Lung (tissue), 11 donors: ENCODE measurements at regions not wholly inside any gene's neighbourhood (a gene's known extent, or its start where the extent isn't known, plus 50 kb on each side); places are given as distances from the start of the nearest gene placed in this dataset.

ENCODE experiments used
- ATAC-seq: fragments of 200-7000 bp; cut with Tn5 transposase; one replicate; pipeline ENCODE4 v1.9.1; 2020; ENCODE audit warnings: moderate number of reproducible peaks; ENCODE audit not compliant: insufficient read depth, low FRiP score
- DNase-seq, 3 donors: peaks; one replicate each; pipeline ENCODE4 v3.0.0-alpha.2; 2013 to 2017
- H3K27ac ChIP-seq, 2 donors: one replicate each; pipeline ENCODE4 v1.5.1; 2013; ENCODE audit warnings: mild to moderate bottlenecking in 2 of 2, moderate library complexity in 2 of 2, control low read depth in 1 of 2, inconsistent platforms in 1 of 2, low read depth in 1 of 2, low read length in 1 of 2
- H3K27me3 ChIP-seq, 3 donors: one replicate each; pipeline ENCODE4 v1.5.1; 2013; ENCODE audit warnings: low read length in 2 of 3; ENCODE audit not compliant: control insufficient read depth in 3 of 3, insufficient read depth in 3 of 3
- H3K36me3 ChIP-seq, 4 donors: one replicate each; pipeline ENCODE4 v1.5.1; 2013; ENCODE audit warnings: low read length in 4 of 4, mild to moderate bottlenecking in 1 of 4, moderate library complexity in 1 of 4; ENCODE audit not compliant: control insufficient read depth in 4 of 4, insufficient read depth in 4 of 4
- H3K4me1 ChIP-seq, 5 donors: one replicate each; pipeline ENCODE4 v1.5.1; 2013; ENCODE audit warnings: low read length in 5 of 5, mild to moderate bottlenecking in 2 of 5, moderate library complexity in 1 of 5; ENCODE audit not compliant: control insufficient read depth in 5 of 5, insufficient read depth in 5 of 5
- H3K4me3 ChIP-seq: one replicate; pipeline ENCODE4 v1.5.1; 2013; ENCODE audit warnings: mild to moderate bottlenecking, control low read depth, moderate library complexity
- H3K9ac ChIP-seq, 2 donors: one replicate each; pipeline ENCODE4 v1.5.1; 2013; ENCODE audit warnings: low read length in 2 of 2, control low read depth in 1 of 2; ENCODE audit not compliant: insufficient read depth in 1 of 2
- H3K9me3 ChIP-seq, 4 donors: one replicate each; pipeline ENCODE4 v1.5.1; 2013; ENCODE audit warnings: low read length in 3 of 4, mild to moderate bottlenecking in 1 of 4, moderate library complexity in 1 of 4; ENCODE audit not compliant: control insufficient read depth in 4 of 4, insufficient read depth in 3 of 4
- CTCF ChIP-seq: IDR thresholded peaks from 2 replicates; pipeline ENCODE4 v1.5.1; 2012; ENCODE audit warnings: mild to moderate bottlenecking; ENCODE audit errors: control extremely low read depth, extremely low read depth
- WGBS, 2 donors: extraction: QIAGEN DNeasy Blood & Tissue Kit; methylation state at CpG; one replicate each; pipeline ENCODE4 v1.1.7; 2013; 5-methylcytosine and 5-hydroxymethylcytosine counted together
- donor health status: control.
- donor health status: control.
- donor health status: Bipolar disorder and iron deficiency.
- donor health status: healthy.
- donor health status: DM: yes; HTN: yes; CAD: no.

GRCh38 chr9:115289757-115290208 lies 171.8 kb upstream of the TNC start:
- WGBS, 2 donors: 88 to 100% methylated on average over 1 of the region's 1 CpG
- no peak overlapping the region for H3K9ac ChIP-seq
- H3K9me3 ChIP-seq: no peaks in the 10 kb centered on the region
- DNase-seq (peak in 2 of 3 donors; percentile 72 to 77), ATAC-seq (no peak)
- peaks cover 0 to 15% (median 6%) of the 10 kb centered on the region in 5 donors for H3K4me1 ChIP-seq
- H3K4me3 ChIP-seq: no peak overlapping the region
- no peaks in the 10 kb centered on the region for H3K36me3 ChIP-seq
- no peak overlapping the region for H3K27ac ChIP-seq
- no peak for TF ChIP-seq CTCF
- H3K27me3 ChIP-seq: no peaks in the 10 kb centered on the region

- Histone ChIP-seq H3K27me3 (no peaks in the 10 kb centered on the region), H3K36me3 (no peaks in the 10 kb centered on the region), H3K9me3 (no peaks in the 10 kb centered on the region), H3K27ac (no peak overlapping the region), H3K4me3 (no peak overlapping the region), H3K4me1 (peaks cover 0 to 15% (median 6%) of the 10 kb centered on the region in 5 donors), H3K9ac (no peak overlapping the region)
- ATAC-seq (peak; percentile 88), DNase-seq (peak; percentile 46 to 72 (median 63))
- WGBS, 2 donors: 67 to 78% methylated on average over 3 of the region's 3 CpGs
- no peak for TF ChIP-seq CTCF
These were observed 173.9 kb upstream of the TNC start for GRCh38 chr9:115291841-115292240.

GRCh38 chr9:115292584-115293279 lies 174.8 kb upstream of the TNC start:
- Histone ChIP-seq H3K27me3 (no peaks in the 10 kb centered on the region), H3K9me3 (no peaks in the 10 kb centered on the region), H3K9ac (no peak overlapping the region), H3K4me3 (no peak overlapping the region), H3K27ac (no peak overlapping the region), H3K36me3 (no peaks in the 10 kb centered on the region), H3K4me1 (peaks cover 0 to 15% (median 6%) of the 10 kb centered on the region in 5 donors)
- DNase-seq (no peak), ATAC-seq (no peak)
- WGBS, 2 donors: 81 to 83% methylated on average over 4 of the region's 4 CpGs
- TF ChIP-seq CTCF: no peak
